ENCODE measurements at regions not wholly inside any gene's neighbourhood (a gene's known extent, or its start where the extent isn't known, plus 50 kb on each side); places are given as distances from the start of the nearest gene placed in this dataset.

DNA sequence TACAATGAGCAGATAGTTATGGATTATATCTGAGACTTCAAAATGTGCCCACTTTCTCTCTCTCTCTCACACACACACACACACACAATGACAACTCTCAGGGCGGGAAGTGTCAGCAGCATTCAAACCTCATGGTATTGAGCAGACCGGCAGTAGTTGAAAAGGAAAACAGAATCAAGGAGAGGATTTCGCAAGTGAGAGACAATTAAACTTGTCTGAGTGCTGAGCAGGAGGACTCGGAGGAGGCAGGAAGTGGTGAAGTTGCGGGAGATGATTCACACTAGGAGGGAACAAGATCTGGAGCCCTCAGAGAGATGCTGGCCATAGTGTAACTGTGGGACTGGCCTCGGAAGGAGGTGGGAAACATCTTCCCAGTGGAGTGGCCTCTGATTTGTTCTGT lies 353.1 kb downstream of the EFNB2 start:
- Histone ChIP-seq H3K4me2 (ENCODE audit: unreplicated experiment) (peak overlapping the region; percentile 41), H3K79me2 (ENCODE audit: insufficient read depth) (no peaks in the 10 kb centered on the region), H3K4me3 (no peak overlapping the region), H3K27me3 (replicated peaks; ENCODE audit: insufficient read depth) (no peaks in the 10 kb centered on the region), H3K36me3 (ENCODE audit: low read depth) (no peaks in the 10 kb centered on the region), H3F3A (ENCODE audit: insufficient read depth) (peaks cover 13% of the 10 kb centered on the region; the same call in 1 of the 2 replicates), H3K9me3 (ENCODE audit: low read depth) (no peaks in the 10 kb centered on the region), H2AFZ (peak overlapping the region; percentile 38), H3K9me2 (ENCODE audit: insufficient read depth) (no peaks in the 10 kb centered on the region), H3K27ac (no peak overlapping the region), H3K4me1 (ENCODE audit: insufficient read depth) (peaks cover 11% of the 10 kb centered on the region; the same call in 1 of the 2 replicates), H3K9ac (no peak overlapping the region), H4K20me1 (ENCODE audit: insufficient read depth) (no peaks in the 10 kb centered on the region)
- 15 to 18% methylated on average over 6 of the region's 6 CpGs for WGBS, 2 experiments (ENCODE audit: low coverage in 1 of 2, low lambda C conversion rate in 2 of 2, missing lambda C conversion rate in 2 of 2)
- no peak for TF ChIP-seq EZH2phosphoT487 (IDR thresholded peaks at IDR 0.05; ENCODE audit: insufficient read depth, low read depth)
- TF ChIP-seq EZH2 (IDR thresholded peaks at IDR 0.05; ENCODE audit: insufficient read depth, poor library complexity, severe bottlenecking): no peak
- in situ Hi-C loops (cut with MboI): no loop called here
- peak; percentile 87 for DNase-seq

DNA sequence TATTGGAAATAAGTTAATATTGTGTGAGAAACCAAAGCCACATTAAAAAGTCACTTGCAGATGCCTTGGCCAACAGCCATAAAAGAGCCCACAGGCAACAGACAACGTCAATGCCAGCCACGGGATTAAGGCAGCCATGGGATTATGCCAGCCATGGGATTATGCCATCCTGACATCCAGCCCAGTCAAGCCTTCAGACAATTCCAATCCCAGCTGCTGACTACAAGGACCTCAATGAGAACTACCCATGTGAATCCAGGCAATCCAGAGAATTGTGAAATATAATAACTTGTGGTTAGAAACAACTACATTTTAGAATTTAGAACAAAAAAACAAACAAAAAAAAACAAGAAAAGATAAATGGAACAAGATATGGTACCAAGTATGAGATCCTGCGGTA lies 356.6 kb downstream of the EFNB2 start:
- no peaks in the 10 kb centered on the region for H3K27me3 ChIP-seq (replicated peaks; ENCODE audit: insufficient read depth)
- no peaks in the 10 kb centered on the region for H3K79me2 ChIP-seq (ENCODE audit: insufficient read depth)
- H3K4me3 ChIP-seq: no peak overlapping the region
- TF ChIP-seq EZH2phosphoT487 (IDR thresholded peaks at IDR 0.05; ENCODE audit: insufficient read depth, low read depth) (no peak), EZH2 (IDR thresholded peaks at IDR 0.05; ENCODE audit: insufficient read depth, poor library complexity, severe bottlenecking) (no peak)
- no peak for DNase-seq
- H3K9me2 ChIP-seq (ENCODE audit: insufficient read depth): no peaks in the 10 kb centered on the region
- H2AFZ ChIP-seq: no peak overlapping the region
- H3K4me2 ChIP-seq (ENCODE audit: unreplicated experiment): no peak overlapping the region
- in situ Hi-C loops (cut with MboI): no loop called here
- 75 to 81% methylated on average over 3 of the region's 3 CpGs for WGBS, 2 experiments (ENCODE audit: low coverage in 1 of 2, low lambda C conversion rate in 2 of 2, missing lambda C conversion rate in 2 of 2)
- H3K27ac ChIP-seq: no peak overlapping the region
- H3K4me1 ChIP-seq (ENCODE audit: insufficient read depth): peaks cover 23% of the 10 kb centered on the region
- no peaks in the 10 kb centered on the region for H3K9me3 ChIP-seq (ENCODE audit: low read depth)
- H4K20me1 ChIP-seq (ENCODE audit: insufficient read depth): no peaks in the 10 kb centered on the region
- H3F3A ChIP-seq (ENCODE audit: insufficient read depth): peaks cover 6% of the 10 kb centered on the region
- H3K36me3 ChIP-seq (ENCODE audit: low read depth): no peaks in the 10 kb centered on the region
- no peak overlapping the region for H3K9ac ChIP-seq

DNA sequence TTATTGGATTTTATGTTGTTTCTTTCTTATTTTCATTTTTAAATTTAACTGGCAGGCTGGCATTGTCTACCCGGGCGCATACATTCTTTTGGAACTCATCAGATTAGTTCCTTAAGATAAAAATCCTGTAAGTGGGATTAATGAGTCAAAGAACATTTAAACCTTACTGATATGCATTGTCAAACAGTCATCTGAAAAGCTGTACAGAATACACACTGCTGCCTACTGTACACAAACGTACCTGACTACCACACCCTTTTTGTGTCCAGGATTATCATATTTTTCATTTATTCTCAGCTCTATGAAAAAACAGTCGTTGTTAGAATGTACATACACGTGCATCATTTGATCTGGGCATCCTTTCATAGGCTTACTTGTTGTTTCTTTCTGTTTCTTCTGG lies 358.3 kb downstream of the EFNB2 start:
- Histone ChIP-seq H3F3A (ENCODE audit: insufficient read depth) (peaks cover 4% of the 10 kb centered on the region), H3K4me3 (no peak overlapping the region), H3K4me1 (ENCODE audit: insufficient read depth) (peaks cover 20% of the 10 kb centered on the region), H3K36me3 (ENCODE audit: low read depth) (no peaks in the 10 kb centered on the region), H3K9me3 (ENCODE audit: low read depth) (no peaks in the 10 kb centered on the region), H3K79me2 (ENCODE audit: insufficient read depth) (no peaks in the 10 kb centered on the region), H3K27ac (no peak overlapping the region), H4K20me1 (ENCODE audit: insufficient read depth) (no peaks in the 10 kb centered on the region), H3K9ac (no peak overlapping the region), H2AFZ (no peak overlapping the region), H3K27me3 (replicated peaks; ENCODE audit: insufficient read depth) (no peaks in the 10 kb centered on the region), H3K4me2 (ENCODE audit: unreplicated experiment) (no peak overlapping the region), H3K9me2 (ENCODE audit: insufficient read depth) (no peaks in the 10 kb centered on the region)
- WGBS, 2 experiments (ENCODE audit: low coverage in 1 of 2, low lambda C conversion rate in 2 of 2, missing lambda C conversion rate in 2 of 2): 93 to 94% methylated on average over 5 of the region's 5 CpGs
- no peak for TF ChIP-seq EZH2 (IDR thresholded peaks at IDR 0.05; ENCODE audit: insufficient read depth, poor library complexity, severe bottlenecking)
- TF ChIP-seq EZH2phosphoT487 (IDR thresholded peaks at IDR 0.05; ENCODE audit: insufficient read depth, low read depth): no peak
- DNase-seq: no peak
- in situ Hi-C loops (cut with MboI): no loop called here

DNA sequence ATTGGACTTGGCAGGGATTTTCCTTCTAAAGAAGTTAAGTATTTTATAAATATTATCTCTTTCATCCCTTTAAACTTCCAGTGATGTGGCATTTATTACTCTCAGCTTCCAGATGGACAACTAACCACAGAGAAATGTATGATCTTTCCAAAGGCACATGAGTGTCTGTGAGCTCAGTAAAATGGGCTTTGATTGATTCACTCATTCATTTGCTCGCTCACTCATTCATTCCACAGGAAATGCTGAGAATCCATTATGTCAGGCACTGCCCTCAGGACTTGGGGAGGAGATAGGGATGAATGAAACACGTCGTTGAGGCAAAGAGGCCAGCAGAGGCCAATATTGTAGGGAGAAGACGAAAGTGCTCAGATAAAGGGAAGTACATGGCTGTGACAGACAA lies 359.3 kb downstream of the EFNB2 start:
- no peaks in the 10 kb centered on the region for H3K36me3 ChIP-seq (ENCODE audit: low read depth)
- H3K9me2 ChIP-seq (ENCODE audit: insufficient read depth): no peaks in the 10 kb centered on the region
- no peaks in the 10 kb centered on the region for H3K79me2 ChIP-seq (ENCODE audit: insufficient read depth)
- no peaks in the 10 kb centered on the region; the same call in 1 of the 2 replicates for H3F3A ChIP-seq (ENCODE audit: insufficient read depth)
- H4K20me1 ChIP-seq (ENCODE audit: insufficient read depth): no peaks in the 10 kb centered on the region
- H3K4me2 ChIP-seq (ENCODE audit: unreplicated experiment): peak overlapping the region; percentile 57
- H3K9me3 ChIP-seq (ENCODE audit: low read depth): no peaks in the 10 kb centered on the region
- peak; percentile 68 for DNase-seq
- peak overlapping the region; percentile 15; the same call in 1 of the 2 replicates for H3K4me3 ChIP-seq
- H3K27me3 ChIP-seq (replicated peaks; ENCODE audit: insufficient read depth): no peaks in the 10 kb centered on the region
- H3K4me1 ChIP-seq (ENCODE audit: insufficient read depth): peaks cover 16% of the 10 kb centered on the region
- no peak for TF ChIP-seq EZH2phosphoT487 (IDR thresholded peaks at IDR 0.05; ENCODE audit: insufficient read depth, low read depth)
- no peak for TF ChIP-seq EZH2 (IDR thresholded peaks at IDR 0.05; ENCODE audit: insufficient read depth, poor library complexity, severe bottlenecking)
- peak overlapping the region; percentile 49 for H3K9ac ChIP-seq
- peak overlapping the region; percentile 61 for H2AFZ ChIP-seq
- in situ Hi-C loops (cut with MboI): no loop called here
- 26 to 34% methylated on average over 4 of the region's 4 CpGs for WGBS, 2 experiments (ENCODE audit: low coverage in 1 of 2, low lambda C conversion rate in 2 of 2, missing lambda C conversion rate in 2 of 2)
- peak overlapping the region; percentile 21; the same call in 1 of the 2 replicates for H3K27ac ChIP-seq
